COLO829 (cell line): ENCODE measurements at regions not wholly inside any gene's neighbourhood (a gene's known extent, or its start where the extent isn't known, plus 50 kb on each side); places are given as distances from the start of the nearest gene placed in this dataset.

Experiments used
- DNase-seq: peaks from one replicate; pipeline ENCODE4 v3.0.0; 2012; ENCODE audit warnings: low spot score

- no peak for DNase-seq
Observed at GRCh38 chr12:64931321-64931720, 106.9 kb downstream of the TBC1D30 start.

GRCh38 chr12:64931981-64932380 lies 107.5 kb downstream of the TBC1D30 start:
- no peak for DNase-seq

GRCh38 chr12:64933791-64934190 lies 109.3 kb downstream of the TBC1D30 start:
- DNase-seq: no peak

GRCh38 chr12:64937452-64937851 lies 113.0 kb downstream of the TBC1D30 start:
- no peak for DNase-seq

- no peak for DNase-seq
Observed at GRCh38 chr12:64938179-64938578, 113.7 kb downstream of the TBC1D30 start.

GRCh38 chr12:64943686-64944085 lies 119.2 kb downstream of the TBC1D30 start:
- DNase-seq: no peak

- no peak for DNase-seq
Observed at GRCh38 chr12:64944966-64945365, 120.5 kb downstream of the TBC1D30 start.

- peak; percentile 88 for DNase-seq
Observed at GRCh38 chr12:64946132-64946829, 121.8 kb downstream of the TBC1D30 start.

- no peak for DNase-seq
Observed at GRCh38 chr12:64950711-64951298, 126.4 kb downstream of the TBC1D30 start.

- DNase-seq: no peak
Observed at GRCh38 chr12:64951944-64952343, 127.5 kb downstream of the TBC1D30 start.

GRCh38 chr12:64955746-64956145 lies 131.3 kb downstream of the TBC1D30 start:
- DNase-seq: no peak

- DNase-seq: no peak
Observed at GRCh38 chr12:64965920-64966319, 141.5 kb downstream of the TBC1D30 start.

GRCh38 chr12:64968989-64969819 lies 144.8 kb downstream of the TBC1D30 start:
- DNase-seq: peak; percentile 87

- no peak for DNase-seq
Observed at GRCh38 chr12:64976131-64976530, 145.0 kb downstream of the WIF1 start.

GRCh38 chr12:64983771-64984278 lies 137.3 kb downstream of the WIF1 start:
- no peak for DNase-seq

- DNase-seq: no peak
Observed at GRCh38 chr12:64991121-64991611, 129.9 kb downstream of the WIF1 start.

GRCh38 chr12:64992116-64992515 lies 129.0 kb downstream of the WIF1 start:
- DNase-seq: no peak

- no peak for DNase-seq
Observed at GRCh38 chr12:64992641-64993040, 128.5 kb downstream of the WIF1 start.

GRCh38 chr12:64993461-64993860 lies 127.6 kb downstream of the WIF1 start:
- no peak for DNase-seq

GRCh38 chr12:64995816-64996215 lies 125.3 kb downstream of the WIF1 start:
- DNase-seq: no peak

- no peak for DNase-seq
Observed at GRCh38 chr12:64997858-64998257, 123.2 kb downstream of the WIF1 start.

GRCh38 chr12:64998371-64999147 lies 122.5 kb downstream of the WIF1 start:
- peak; percentile 50 for DNase-seq
